SK-N-DZ (cell line): ENCODE measurements at regions not wholly inside any gene's neighbourhood (a gene's known extent, or its start where the extent isn't known, plus 50 kb on each side); places are given as distances from the start of the nearest gene placed in this dataset.
"Not testable (repeated sequence)": the region's sequence is repeated elsewhere in the genome, so short reads cannot be mapped to it uniquely, and the experiment has no call there.

Experiments
- DNase-seq: peaks from one replicate; pipeline ENCODE4 v3.0.0-alpha.2; 2015; ENCODE audit warnings: low spot score

DNA sequence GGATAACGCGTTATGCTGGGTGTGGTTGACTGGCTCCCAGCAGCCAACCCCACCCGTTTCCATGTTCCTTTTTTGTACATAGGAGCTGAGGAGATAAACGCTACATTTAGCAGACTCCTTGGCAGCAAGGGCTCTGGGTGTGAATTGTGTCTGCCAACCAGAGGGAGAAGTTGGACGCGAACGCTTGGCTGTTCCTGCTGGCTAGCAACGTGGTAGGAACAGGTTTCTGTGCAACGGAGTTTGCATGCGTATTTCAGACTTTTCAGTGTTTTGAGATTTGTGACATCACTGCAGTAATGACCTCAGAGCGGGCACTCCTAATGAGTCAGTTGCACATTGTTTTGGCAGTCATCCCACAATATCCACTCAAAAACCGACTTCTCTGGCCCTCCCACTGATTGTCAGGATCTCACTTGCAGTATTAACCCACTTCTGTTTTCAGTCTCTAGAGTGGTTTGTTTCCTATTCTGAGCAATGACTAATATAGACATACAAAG, 98.7 kb upstream of the RGS1 start:
- no peak for DNase-seq

DNA sequence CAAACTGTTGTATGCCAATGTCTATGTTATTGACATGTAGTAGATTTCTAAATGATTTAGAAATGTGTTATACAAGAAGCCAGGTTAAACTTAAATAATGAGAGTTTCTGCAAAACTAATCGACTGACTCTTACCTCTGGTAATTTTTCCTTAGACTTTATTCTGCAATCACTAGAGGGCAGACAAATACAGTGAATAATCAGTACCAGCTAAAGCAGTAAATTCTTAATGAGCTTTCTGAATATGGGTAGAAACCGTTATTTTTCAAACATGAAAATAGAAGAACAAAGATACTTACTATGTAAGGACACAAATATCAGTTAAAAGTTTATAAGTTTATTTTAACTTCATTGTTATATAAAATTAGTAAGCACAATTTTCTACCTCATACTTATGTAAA, 97.9 kb upstream of the RGS1 start:
- no peak for DNase-seq

DNA sequence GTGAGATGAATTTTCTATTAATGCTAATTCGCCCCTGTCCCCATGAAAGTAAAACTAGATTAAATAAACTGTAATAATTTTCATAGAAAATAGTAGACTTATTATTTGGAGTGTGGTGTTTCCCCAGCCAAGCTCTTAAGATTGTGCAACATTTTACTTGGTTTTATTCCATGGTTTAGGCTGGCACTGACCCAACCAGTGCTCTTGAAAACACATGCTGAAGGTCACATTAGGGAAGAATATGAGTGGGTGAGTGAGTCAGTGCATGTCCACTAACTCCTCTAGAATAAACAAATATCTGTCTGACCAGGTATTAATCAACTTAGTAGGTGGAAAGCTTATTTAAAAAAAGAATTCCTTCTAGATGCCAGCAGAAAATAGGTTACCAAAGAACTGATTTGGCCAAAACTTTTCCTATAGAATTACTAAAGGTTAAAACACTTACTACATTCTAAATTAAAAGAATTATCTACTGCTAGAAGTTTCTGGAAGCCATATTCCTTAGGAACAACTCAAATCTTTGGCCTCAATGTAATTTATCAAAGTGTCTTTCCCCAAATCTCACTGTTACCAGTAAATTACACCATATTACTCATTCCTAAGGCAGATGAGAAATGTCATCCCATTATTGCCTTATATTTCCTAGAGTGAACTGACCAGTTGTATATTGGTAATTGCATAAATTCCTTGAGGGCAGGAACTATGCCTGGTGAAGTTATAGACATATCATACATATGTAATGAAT, 89.7 kb upstream of the RGS1 start:
- no peak for DNase-seq

DNA sequence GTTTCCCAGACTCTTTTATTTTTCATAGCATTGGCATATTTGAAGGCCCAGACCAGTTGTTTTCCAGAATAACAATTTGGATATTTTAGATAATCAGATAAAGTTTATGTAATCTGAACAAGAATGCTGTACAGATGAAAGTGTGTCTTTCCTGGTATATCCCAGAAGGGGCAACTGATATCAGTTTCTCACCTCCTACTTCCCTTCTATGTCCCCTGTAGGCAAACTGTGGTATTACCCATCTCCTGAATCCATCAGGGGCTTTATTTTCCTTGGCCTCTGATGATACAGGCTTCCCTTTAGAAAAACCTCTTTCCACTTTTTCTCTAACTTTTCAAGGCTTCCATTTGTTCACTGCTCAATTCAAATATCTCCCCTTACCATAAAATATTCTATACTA, 87.5 kb upstream of the RGS1 start:
- DNase-seq: no peak

DNA sequence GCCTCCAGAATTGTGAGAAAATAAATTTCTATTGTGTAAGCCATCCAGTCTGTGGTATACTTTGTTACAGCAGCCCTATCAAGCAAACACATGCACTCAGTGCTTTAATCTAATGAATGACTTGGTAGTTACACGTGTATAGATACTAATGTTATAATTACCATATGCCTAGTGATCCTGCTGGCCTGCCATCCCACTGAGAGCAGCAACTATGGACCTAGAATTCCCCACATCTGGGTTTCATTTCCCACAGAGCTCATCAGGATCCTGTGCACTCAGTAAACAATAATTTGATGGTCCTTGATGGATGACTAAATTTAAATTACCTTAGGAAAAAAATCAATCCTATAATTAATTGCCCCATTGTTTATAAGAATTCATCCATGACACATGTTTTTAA, 86.5 kb upstream of the RGS1 start:
- peak; percentile 74 for DNase-seq

DNA sequence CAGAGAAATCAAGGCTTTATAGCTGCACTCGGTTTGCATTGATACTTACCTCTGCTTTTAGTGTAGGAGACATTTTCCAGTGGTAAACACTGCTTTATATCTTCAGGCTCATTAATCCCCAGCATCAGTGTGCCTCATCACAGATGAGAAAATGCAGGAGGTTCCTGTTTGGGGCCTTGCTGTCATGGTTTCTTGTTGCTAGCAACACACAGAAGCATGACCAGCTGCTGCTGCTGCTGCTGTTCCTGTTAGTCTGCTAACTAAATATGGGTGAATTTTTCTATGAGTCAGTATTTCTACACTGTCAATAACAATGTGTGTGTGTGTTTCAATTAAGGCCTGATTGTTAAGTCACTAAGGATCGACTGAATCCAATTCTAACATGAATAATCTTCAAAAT, 85.8 kb upstream of the RGS1 start:
- peak; percentile 81 for DNase-seq

DNA sequence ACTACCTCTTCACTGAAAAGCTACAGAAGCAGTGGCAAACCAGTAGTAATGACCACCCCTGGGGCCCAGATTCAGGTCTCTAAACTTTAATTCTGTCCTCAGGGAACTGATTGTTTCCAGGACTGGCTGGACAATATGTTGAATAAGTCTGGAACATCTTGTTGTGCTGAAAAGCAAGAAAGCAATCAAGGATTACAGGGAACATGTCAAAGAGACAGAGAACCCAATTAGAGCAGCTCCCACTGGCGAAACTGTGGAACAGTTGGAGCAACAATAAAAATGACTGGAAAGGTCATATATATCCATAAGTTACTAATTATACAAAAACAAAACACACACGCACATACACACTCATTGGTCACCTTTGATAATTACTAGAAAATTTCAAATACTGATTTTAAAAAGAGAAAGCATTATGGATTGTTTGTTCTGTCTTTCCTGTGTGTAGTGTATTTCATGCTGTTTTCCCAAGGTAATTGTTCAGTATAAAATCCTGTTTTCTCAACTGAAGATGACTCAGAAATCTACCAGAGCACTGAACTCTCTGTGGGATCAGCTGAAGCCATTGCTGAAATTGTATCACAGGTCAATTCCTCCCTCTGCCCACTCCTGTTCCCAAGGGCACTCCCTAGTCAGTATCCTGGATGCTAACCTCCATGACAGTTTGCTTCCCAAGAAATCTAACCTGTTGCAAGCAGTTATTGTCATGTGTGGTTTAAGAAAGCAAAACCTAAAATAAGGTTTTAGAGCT, 83.6 kb upstream of the RGS1 start:
- no peak for DNase-seq

DNA sequence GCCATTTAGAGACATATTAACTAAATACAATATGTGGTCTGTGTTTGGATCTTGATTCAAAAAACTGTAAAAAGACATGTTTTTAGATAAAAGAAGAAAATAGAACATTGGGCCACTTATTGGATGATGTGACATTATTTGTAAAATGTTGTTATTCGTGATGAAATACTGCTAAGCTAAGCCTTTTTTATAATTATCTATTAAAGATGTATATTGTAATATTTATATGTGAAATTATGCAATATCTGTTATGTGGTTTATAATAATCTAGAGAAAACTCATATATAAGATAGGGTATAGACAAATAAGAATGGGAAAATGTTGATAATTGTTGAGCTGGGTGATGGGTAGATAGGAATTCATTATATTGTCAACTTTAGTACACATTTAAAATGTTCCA, 82.0 kb upstream of the RGS1 start:
- no peak for DNase-seq

DNA sequence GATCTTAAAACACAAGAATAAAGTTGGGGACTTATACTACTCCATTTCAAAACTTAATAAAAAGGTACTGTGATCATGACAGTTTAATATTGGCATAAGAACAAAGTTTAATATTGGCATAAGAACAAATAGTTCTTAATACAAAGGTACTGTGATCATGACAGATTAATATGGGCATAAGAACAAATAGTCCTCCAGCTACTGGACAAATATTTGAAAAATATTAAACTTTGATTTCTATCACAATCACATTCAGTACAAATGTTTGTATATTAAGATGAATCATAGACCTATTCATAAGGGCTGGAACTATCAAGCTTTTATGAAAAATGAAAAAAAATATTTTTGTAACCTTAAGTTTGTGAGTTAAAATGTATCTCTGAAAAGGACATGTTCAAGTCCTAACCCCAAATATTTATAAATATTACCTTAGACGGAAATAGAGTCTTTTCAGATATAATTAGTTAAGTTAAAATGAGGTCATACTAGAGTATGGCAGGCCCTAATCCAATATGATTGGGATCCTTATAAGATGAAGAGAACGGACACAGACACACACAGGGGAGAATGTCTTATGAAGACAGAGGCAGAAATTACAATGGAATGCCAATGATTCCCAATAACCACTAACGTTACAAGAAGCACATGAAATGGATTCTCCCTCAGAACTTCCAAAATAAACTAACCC, 79.1 kb upstream of the RGS1 start:
- no peak for DNase-seq

DNA sequence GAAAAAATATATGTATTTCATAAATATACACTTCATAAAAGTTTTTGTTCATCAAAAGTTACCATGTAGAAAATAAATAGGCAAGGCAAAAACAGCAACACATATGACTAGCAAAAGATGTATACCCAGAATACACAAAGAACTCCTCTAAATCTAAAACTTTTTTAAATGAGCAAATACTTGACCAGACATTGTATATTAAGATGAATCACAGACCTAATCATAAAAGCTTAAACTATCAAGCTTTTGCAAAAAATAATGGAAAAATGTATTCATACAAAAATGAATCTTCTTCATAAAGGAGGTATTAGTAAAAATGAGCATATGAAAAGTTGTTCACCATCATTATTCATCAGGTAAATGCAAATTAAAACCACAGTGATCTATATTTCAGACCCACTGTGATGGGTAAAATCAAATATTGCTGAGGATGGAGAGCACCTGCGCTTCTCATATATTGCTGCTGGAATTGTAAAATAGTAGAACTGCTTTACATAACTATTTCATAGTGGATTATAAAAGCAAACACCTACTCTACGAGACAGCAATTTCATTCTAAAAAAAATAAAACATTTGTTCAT, 78.3 kb upstream of the RGS1 start:
- no peak for DNase-seq

DNA sequence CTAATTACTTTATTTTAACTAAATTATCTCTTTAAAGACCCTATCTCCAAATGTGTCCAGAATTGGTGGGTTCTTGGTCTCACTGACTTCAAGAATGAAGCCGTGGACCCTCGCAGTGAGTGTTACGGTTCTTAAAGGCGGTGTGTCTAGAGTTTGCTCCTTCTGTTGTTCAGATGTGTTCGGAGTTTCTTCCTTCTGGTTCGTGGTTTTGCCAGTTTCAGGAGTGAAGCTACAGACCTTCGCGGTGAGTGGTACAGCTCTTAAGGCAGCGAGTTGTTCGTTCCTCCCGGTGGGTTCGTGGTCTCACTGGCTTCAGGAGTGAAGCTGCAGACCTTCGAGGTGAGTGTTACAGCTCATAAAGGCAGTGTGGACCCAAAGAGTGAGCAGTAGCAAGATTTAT, 77.5 kb upstream of the RGS1 start:
- DNase-seq: not testable (repeated sequence)

DNA sequence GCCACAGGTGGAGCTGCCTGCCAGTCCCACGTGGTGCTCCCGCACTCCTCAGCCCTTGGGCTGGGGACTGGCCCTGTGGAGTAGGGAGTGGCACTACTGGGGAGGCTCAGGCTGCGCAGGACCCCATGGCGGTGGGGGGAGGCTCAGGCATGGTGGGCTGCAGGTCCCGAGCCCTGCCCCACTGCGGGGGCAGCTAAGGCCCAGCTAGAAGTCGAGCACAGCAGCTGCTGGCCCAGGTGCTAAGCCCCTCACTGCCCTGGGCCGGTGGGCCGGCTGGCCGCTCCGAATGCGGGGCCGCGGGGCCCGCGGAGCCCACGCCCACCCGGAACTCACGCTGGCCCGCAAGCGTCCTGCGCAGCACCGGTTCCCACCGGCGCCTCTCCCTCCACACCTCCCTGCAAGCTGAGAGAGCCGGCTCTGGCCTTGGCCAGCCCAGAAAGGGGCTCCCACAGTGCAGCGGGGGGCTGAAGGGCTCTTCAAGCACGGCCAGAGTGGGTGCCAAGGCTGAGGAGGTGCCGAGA, 76.5 kb upstream of the RGS1 start:
- DNase-seq: not testable (repeated sequence)

DNA sequence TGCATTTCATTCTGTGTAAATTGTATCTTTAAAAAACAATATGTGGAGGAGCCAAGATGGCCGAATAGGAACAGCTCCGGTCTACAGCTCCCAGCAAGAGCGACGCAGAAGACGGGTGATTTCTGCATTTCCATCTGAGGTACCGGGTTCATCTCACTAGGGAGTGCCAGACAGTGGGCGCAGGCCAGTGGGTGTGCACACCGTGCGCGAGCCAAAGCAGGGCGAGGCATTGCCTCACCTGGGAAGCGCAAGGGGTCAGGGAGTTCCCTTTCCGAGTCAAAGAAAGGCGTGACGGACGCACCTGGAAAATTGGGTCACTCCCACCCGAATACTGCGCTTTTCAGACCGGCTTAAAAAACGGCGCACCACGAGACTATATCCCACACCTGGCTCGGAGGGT, 75.0 kb upstream of the RGS1 start:
- DNase-seq: not testable (repeated sequence)

DNA sequence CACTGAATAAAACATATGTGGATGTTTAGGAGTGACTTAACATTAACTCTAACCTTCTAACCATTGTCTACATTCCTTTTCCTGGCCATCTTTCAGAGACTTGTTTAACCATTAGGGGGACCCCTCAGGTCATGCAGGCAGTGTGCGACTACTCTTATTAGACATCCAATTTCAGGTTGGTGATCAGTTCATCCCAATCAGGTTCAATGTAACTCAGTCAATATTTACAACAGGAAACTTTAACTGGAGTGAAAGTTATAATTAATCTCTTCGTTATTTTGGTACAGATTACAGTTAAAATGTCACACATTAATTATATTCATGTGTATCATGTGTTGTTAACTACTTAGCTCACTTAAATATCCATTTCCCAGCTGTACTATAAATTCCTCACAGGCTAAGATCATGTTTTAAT, 68.8 kb upstream of the RGS1 start:
- peak; percentile 11 for DNase-seq

DNA sequence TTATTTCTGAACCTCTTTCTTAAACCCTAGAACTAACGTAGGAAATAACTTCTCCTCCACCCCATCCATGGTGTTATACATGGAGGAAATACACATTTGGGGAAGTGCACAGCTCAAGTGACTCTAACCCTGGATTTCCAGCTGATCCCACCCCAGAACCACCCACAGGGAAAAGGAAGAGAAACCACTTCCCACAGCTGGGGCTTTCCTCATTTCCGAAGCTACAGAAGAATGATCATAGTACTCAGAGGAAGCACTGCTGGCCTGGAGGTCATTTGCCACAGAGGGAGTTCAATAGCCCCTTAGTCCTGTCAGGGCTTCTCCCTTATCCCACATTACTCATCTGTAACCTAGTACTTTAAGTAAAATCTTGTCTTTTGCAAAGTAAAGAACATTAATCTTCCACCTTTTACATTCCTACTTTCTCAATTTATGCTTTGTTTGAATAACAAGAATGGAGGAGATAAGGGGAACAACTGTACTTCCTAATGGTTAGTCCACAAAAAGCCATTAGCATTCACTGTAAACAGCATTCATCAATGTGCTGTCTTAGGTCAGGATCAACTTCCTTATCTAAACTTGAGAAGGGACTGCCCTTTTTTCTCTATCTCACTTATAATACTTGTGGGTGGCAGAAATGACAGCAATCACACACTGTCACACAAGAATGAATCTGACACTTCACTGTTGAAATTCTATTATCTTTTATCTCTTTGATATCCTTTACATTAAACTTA, 63.0 kb upstream of the RGS1 start:
- no peak for DNase-seq

DNA sequence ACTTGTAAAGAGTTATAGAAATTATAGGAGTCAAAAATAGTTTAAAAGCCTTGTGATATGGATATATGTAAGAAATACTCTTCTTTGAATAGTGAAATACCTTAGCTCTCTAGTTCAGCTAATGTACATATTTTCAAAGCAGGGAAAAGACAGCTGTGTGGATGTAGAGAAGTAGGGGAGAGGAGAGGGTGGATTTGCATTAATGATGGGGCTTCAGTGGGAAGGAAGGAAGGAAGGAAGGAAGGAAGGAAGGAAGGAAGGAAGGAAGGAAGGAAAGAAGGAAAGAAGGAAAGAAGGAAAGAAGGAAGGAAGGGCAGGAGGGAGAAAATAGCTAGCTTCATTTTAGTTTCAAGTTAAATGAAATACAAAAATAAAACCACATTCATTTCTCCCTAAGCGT, 62.4 kb upstream of the RGS1 start:
- no peak for DNase-seq

DNA sequence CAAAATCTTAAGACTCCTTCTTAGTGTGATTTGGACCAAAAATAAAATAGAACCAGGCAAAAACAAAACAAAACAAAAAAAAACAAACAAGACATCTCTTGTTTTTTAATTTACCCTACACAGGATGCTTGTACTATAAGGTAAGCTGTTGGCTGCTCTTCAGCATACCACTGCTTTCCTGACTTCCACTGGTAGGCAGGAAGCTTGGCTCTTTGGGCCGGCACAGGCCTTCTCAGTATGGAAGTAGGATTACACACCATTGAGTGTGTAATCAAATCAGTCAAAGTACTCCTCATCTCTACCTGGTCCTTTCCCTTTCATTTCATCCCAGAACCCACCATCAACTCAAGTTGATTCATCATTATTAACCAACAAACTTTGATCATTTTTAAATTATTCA, 61.9 kb upstream of the RGS1 start:
- DNase-seq: no peak

DNA sequence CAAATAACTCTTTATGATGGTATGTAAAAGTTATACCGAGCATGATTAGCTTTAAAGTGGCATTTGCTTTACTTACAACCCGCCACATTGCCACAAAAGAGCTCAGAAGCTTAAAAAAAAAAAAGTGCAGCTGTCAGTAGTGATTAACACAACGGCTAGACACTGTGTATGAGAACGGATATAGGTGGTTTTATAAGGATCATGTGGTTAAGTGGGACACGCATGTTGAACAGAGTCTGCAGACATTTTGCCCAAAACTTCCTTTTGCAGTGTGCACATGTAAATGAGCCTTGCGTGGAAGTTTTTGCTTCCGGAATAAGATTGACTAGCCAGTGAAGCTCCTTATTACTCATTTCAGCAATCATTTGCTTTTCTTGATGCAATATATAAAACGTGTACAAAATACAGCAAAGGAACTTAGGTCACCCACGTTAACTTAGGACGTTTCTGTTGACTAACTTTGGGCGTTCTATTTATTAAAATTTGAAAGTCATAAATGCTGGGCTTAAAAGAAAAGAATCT, 58.7 kb upstream of the RGS1 start:
- DNase-seq: no peak

DNA sequence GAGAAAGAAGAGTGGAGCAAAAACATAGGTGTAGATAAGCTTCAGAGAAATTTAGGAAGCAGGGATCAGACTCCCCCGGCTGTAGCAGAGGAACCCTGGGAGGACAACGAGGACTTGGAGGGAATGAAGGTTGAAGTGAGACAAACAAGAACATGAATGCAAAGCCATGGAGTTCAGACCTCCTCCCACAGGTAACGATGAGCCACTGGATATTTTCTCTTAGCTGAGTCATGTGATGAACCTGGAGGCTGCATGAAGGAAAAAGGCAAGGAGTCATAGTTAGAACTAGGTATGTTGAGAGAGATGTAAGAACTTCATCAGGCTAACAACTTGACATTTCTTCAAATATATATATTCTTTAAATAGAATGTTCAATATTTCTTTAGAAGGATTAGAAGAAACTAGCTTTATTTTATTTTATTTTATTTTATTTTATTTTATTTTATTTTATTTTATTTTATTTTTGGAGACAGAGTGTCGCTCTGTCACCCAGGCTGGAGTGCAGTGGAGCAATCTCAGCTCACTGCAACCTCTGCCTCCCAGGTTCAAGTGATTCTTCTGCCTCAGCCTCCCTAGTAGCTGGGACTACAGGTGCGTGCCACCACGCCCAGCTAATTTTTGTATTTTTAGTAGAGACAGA, 57.7 kb upstream of the RGS1 start:
- not testable (repeated sequence) for DNase-seq

DNA sequence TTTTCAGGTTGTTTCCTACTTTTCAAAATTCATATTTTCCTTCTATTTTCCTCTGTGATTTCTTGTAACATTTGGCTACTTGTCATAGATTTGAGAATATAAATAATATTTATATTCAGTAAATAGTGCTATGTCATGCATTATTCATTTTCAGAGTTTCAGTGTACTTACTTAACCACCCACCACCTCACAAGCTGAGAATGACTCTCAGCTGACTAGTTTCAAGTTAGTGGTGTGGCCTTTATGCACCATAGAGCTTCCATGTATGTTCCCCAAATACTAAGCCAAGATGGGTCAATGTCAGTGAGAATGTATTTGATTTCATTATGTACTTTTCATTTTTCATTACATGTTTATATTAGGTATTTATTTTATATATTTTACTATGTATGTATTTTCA, 56.9 kb upstream of the RGS1 start:
- no peak for DNase-seq
